ENCODE measurements at regions not wholly inside any gene's neighbourhood (a gene's known extent, or its start where the extent isn't known, plus 50 kb on each side); places are given as distances from the start of the nearest gene placed in this dataset.

GRCh38 chr19:30132343-30133075, 190.5 kb downstream of the URI1 start:
- peaks cover 0 to 9% (median 0%) of the 10 kb centered on the region in 4 experiments; a peak in 2 of 7 replicates for H3K4me1 ChIP-seq (replicated peaks in 1 of 4; ENCODE audit: control insufficient read depth in 3 of 4, insufficient read depth in 4 of 4, low read length in 3 of 4)
- H3K56ac ChIP-seq (replicated peaks; ENCODE audit: insufficient read length, low read depth, low read length), result no peak overlapping the region
- POLR2A ChIA-PET (ENCODE audit: partially characterized antibody), result no interaction called here
- H3K14ac ChIP-seq (ENCODE audit: insufficient read length), result no peak overlapping the region
- no peak overlapping the region for H2BK12ac ChIP-seq (ENCODE audit: low read depth, low read length)
- no peak overlapping the region for H3K4me3 ChIP-seq (ENCODE audit: extremely low read depth in 1 of 4, insufficient read depth in 2 of 4, low read depth in 3 of 4, low read length in 4 of 4)
- no peak overlapping the region for H3K27ac ChIP-seq (ENCODE audit: low read depth, low read length)
- no peaks in the 10 kb centered on the region for H4K20me1 ChIP-seq (replicated peaks in 1 of 2; ENCODE audit: control insufficient read depth in 1 of 2, insufficient read depth in 2 of 2, low read length in 2 of 2)
- no peak for DNase-seq (ENCODE audit: low read depth in 1 of 2, low spot score in 2 of 2)
- TF ChIP-seq SP1 (IDR thresholded peaks at IDR 0.05; ENCODE audit: low read depth, low read length), result no peak
- peak; percentile 31; the same call in 1 of the 2 replicates for TF ChIP-seq MAX (IDR thresholded peaks at IDR 0.05)
- TF ChIP-seq HDAC6 (IDR thresholded peaks at IDR 0.05; ENCODE audit: low read depth, low read length), result no peak
- TF ChIP-seq TBP (IDR thresholded peaks at IDR 0.05; ENCODE audit: low read depth, low read length), result no peak
- no peak for TF ChIP-seq POU5F1 (IDR thresholded peaks at IDR 0.05; ENCODE audit: low read depth, low read length)
- H3K79me2 ChIP-seq (ENCODE audit: control insufficient read depth in 1 of 2, insufficient read depth in 2 of 2, low read length in 2 of 2), result no peaks in the 10 kb centered on the region
- no peak overlapping the region for H3K18ac ChIP-seq (ENCODE audit: extremely low read depth, low read length)
- no peaks in the 10 kb centered on the region for H3K36me3 ChIP-seq (ENCODE audit: control insufficient read depth in 2 of 4, insufficient read depth in 4 of 4, low read length in 3 of 4)
- H4K8ac ChIP-seq (ENCODE audit: extremely low read depth, insufficient read depth, low read length), result peak overlapping the region; percentile 5; the same call in 1 of the 2 replicates
- no peaks in the 10 kb centered on the region for H3K9me3 ChIP-seq (ENCODE audit: insufficient read depth in 2 of 2, low read depth in 1 of 2, low read length in 1 of 2)
- no peaks in the 10 kb centered on the region for H3K79me1 ChIP-seq (ENCODE audit: low read depth, low read length)
- no peak overlapping the region for H3K4me2 ChIP-seq (ENCODE audit: insufficient read depth in 1 of 2, low read depth in 2 of 2, low read length in 2 of 2)
- peak overlapping the region; percentile 81 for H4K91ac ChIP-seq (replicated peaks; ENCODE audit: insufficient read length, low read length)
- H2BK15ac ChIP-seq (ENCODE audit: low read length), result peak overlapping the region; percentile 81; the same call in 1 of the 2 replicates
- no peak overlapping the region for H2AFZ ChIP-seq (ENCODE audit: low read length)
- H3K27me3 ChIP-seq (replicated peaks in 1 of 4; ENCODE audit: control insufficient read depth in 3 of 4, extremely low read depth in 1 of 4, insufficient read depth in 3 of 4, low read length in 3 of 4), result no peaks in the 10 kb centered on the region; a peak in 1 of 7 replicates
- no peak overlapping the region for H2BK5ac ChIP-seq (ENCODE audit: low read depth, low read length)
- no peak overlapping the region for H3K23ac ChIP-seq (ENCODE audit: insufficient read length)
- H4K5ac ChIP-seq (ENCODE audit: insufficient read length, low read depth, low read length), result no peak overlapping the region
- no peak overlapping the region for H2BK120ac ChIP-seq (replicated peaks; ENCODE audit: low read depth, low read length)
- no peak overlapping the region for H3K4ac ChIP-seq (replicated peaks; ENCODE audit: insufficient read length, low read depth, low read length)
- H2AK5ac ChIP-seq (ENCODE audit: low read depth, low read length), result no peak overlapping the region
- H3K9ac ChIP-seq (replicated peaks in 1 of 4; ENCODE audit: extremely low read depth in 1 of 4, low read depth in 3 of 4, low read length in 3 of 4), result no peak overlapping the region
- no peak for FAIRE-seq
- 92% methylated on average over 16 of the region's 16 CpGs; no CpG with 5 or more reads in 1 of the 2 experiments for WGBS, 2 experiments (ENCODE audit: extremely low coverage in 1 of 2, insufficient coverage in 1 of 2, insufficient read length in 1 of 2, insufficient replicate concordance in 2 of 2, low coverage in 1 of 2, low lambda C conversion rate in 2 of 2, missing lambda C conversion rate in 1 of 2)
- no peak overlapping the region for H2BK20ac ChIP-seq (ENCODE audit: low read length)
- CTCF ChIA-PET (ENCODE audit: partially characterized antibody), result interaction anchor here (0.7 to 1.6 kb wide), 7 partner anchors 9 to 204 kb away, joined by 3 to 5 read pairs (median 3); no protein-coding TSS in a partner anchor
- H3K23me2 ChIP-seq (ENCODE audit: low read depth, low read length), result no peaks in the 10 kb centered on the region

All from H1 (cell line).